Smooth muscle cell (in vitro differentiated cells): ENCODE measurements at regions not wholly inside any gene's neighbourhood (a gene's known extent, or its start where the extent isn't known, plus 50 kb on each side); places are given as distances from the start of the nearest gene placed in this dataset.
"Not testable (repeated sequence)": the region's sequence is repeated elsewhere in the genome, so short reads cannot be mapped to it uniquely, and the experiment has no call there.

ENCODE experiments used
- DNase-seq: peaks from one replicate; lab custom pipeline; 2025; ENCODE audit not compliant: unreplicated experiment; lab: John Stamatoyannopoulos, UW
- H2AFZ ChIP-seq: fragments of 200-600 bp; sonication (generic); 2 replicates; pipeline ENCODE4 v1.6.0; 2016; ENCODE audit warnings: antibody characterized with exemption, low read depth, mild to moderate bottlenecking
- H3F3A ChIP-seq: fragments of 200-600 bp; sonication (generic); 2 replicates; pipeline ENCODE4 v1.6.0; 2017; ENCODE audit warnings: antibody characterized with exemption, low read depth
- H3K27ac ChIP-seq: fragments of 200-600 bp; sonication (generic); 2 replicates; pipeline ENCODE4 v1.5.1; 2016; ENCODE audit warnings: low read depth, mild to moderate bottlenecking
- H3K27me3 ChIP-seq: fragments of 200-600 bp; sonication (generic); 2 replicates; pipeline ENCODE4 v1.6.1; 2016; ENCODE audit warnings: low read depth, mild to moderate bottlenecking
- H3K36me3 ChIP-seq: fragments of 200-600 bp; sonication (generic); 2 replicates; pipeline ENCODE4 v1.5.1; 2016; ENCODE audit warnings: low read depth
- H3K4me1 ChIP-seq: fragments of 200-600 bp; sonication (generic); 2 replicates; pipeline ENCODE4 v1.5.1; 2016; ENCODE audit warnings: low read depth
- H3K4me2 ChIP-seq: fragments of 200-600 bp; sonication (generic); 2 replicates; pipeline ENCODE4 v1.6.0; 2016; ENCODE audit warnings: mild to moderate bottlenecking
- H3K4me3 ChIP-seq: fragments of 200-600 bp; sonication (generic); 2 replicates; pipeline ENCODE4 v1.5.1; 2016; ENCODE audit warnings: mild to moderate bottlenecking
- H3K79me2 ChIP-seq: fragments of 200-600 bp; sonication (generic); 2 replicates; pipeline ENCODE4 v1.6.0; 2016; ENCODE audit warnings: low read depth, mild to moderate bottlenecking
- H3K9ac ChIP-seq: fragments of 200-600 bp; sonication (generic); 2 replicates; pipeline ENCODE4 v1.6.0; 2016; ENCODE audit warnings: low read depth
- H3K9me3 ChIP-seq: fragments of 200-600 bp; sonication (generic); replicated peaks from 2 replicates; pipeline ENCODE4 v1.5.1; 2016; ENCODE audit warnings: low read depth
- H4K20me1 ChIP-seq: fragments of 200-600 bp; sonication (generic); 2 replicates; pipeline ENCODE4 v1.6.0; 2016; ENCODE audit warnings: low read depth
- CTCF ChIP-seq: fragments of 200-600 bp; sonication (generic); IDR thresholded peaks from 2 replicates; pipeline ENCODE4 v1.5.1; 2017; ENCODE audit warnings: borderline replicate concordance, mild to moderate bottlenecking, antibody characterized with exemption; ENCODE audit not compliant: insufficient read depth, poor library complexity, severe bottlenecking
- WGBS: methylation state at CpG from one replicate; pipeline ENCODE4 v1.1.7; 2016; ENCODE audit warnings: low lambda C conversion rate; 5-methylcytosine and 5-hydroxymethylcytosine counted together

DNA sequence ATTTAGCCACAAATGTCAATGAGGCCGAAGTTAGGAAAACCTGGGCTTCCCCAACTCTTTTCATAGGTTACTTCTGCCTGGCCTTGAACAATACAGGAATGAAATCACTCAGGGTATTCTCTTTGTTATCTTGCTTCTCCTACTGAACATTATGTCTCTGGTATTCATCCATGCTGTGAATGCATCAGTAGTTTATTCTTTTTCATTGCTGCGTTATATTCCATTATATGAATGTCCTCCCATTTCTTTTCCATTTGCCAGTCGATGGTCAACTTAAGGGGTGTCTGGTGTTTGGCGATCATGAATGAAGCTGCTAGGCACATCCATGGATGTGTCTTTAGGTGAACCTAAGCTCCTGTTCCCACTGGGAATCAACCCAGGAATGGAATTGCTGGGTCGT, 128.3 kb downstream of the CRLF3 start:
- H3K27me3 ChIP-seq = no peaks in the 10 kb centered on the region
- H3K9ac ChIP-seq = no peak overlapping the region
- peaks cover 4% of the 10 kb centered on the region for H3F3A ChIP-seq
- no peak overlapping the region for H3K4me3 ChIP-seq
- no peaks in the 10 kb centered on the region for H3K79me2 ChIP-seq
- H3K4me1 ChIP-seq = no peaks in the 10 kb centered on the region
- H3K36me3 ChIP-seq = no peaks in the 10 kb centered on the region
- DNase-seq = no peak
- no peak for TF ChIP-seq CTCF
- no peak overlapping the region for H3K4me2 ChIP-seq
- H3K9me3 ChIP-seq = no peaks in the 10 kb centered on the region
- WGBS = 93% methylated on average over 5 of the region's 5 CpGs
- no peak overlapping the region for H2AFZ ChIP-seq
- H4K20me1 ChIP-seq = no peaks in the 10 kb centered on the region
- H3K27ac ChIP-seq = no peak overlapping the region

DNA sequence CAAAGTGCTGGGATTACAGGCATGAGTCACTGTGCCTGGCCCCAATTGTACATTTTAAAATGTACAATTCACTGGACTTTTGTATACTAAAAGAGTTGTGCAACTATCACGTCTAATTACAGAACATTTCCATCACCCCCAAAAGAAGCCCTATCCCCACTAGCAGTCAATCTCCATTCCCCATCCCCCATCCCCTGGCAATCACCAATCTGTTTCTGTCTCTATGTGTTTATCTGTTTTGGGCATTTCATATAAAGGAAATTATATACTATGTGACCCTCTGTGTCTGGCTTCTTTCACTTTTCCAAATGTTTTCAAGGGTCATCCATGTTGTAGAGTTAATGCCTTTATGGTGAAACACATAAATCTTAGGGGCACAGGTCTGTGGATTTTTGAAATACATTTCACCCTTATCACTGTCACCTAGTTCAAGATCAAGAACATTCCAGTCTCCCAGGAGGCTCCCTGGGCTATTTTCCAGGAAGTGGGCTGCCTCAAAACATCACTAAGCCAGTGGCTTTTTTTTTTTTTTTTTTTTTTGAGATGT, 129.2 kb downstream of the CRLF3 start:
- not testable (repeated sequence) for H4K20me1 ChIP-seq, H3K4me2 ChIP-seq, H3K27me3 ChIP-seq, H3F3A ChIP-seq, H2AFZ ChIP-seq, DNase-seq, H3K36me3 ChIP-seq, H3K9ac ChIP-seq, H3K79me2 ChIP-seq, H3K4me1 ChIP-seq, H3K9me3 ChIP-seq, H3K4me3 ChIP-seq
- peak overlapping the region; percentile 28 for H3K27ac ChIP-seq
- WGBS = 27% methylated on average over 1 of the region's 1 CpG

DNA sequence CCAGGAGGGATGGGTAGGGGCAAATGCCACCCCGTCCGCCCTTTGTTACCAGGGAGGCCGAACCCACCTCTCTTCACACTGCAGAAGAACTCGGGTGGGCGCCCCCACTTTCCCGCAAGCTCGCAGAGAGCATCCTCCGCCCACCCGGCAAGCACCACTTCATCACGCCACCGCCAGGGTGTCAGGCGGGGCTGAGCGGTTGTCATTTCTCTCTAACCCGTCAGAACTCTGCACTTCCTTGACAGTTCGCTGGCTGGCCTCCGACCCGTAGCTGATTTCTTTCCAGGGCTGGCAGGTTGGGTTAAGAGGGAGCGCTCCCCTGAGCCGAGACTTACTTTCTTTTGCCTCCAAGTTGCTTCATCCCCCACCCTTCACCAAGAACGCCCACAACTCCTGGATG, 130.7 kb downstream of the CRLF3 start:
- not testable (repeated sequence) for H3K27me3 ChIP-seq, H3K79me2 ChIP-seq, H4K20me1 ChIP-seq, H3K9ac ChIP-seq, H3K9me3 ChIP-seq, H3K36me3 ChIP-seq, H3F3A ChIP-seq, H3K27ac ChIP-seq, DNase-seq, H2AFZ ChIP-seq, H3K4me1 ChIP-seq
- TF ChIP-seq CTCF = peak; percentile 40
- whole genome bisulfite sequencing = 18% methylated on average over 19 of the region's 20 CpGs
- H3K4me3 ChIP-seq = peak overlapping the region; percentile 23
- H3K4me2 ChIP-seq = peak overlapping the region; percentile 67

GRCh38 chr17:30689266-30690000, 135.1 kb downstream of the CRLF3 start:
- H3K4me1 ChIP-seq, H3K36me3 ChIP-seq, H3K9ac ChIP-seq, H3K79me2 ChIP-seq, H2AFZ ChIP-seq, H3K27ac ChIP-seq, H3K4me2 ChIP-seq, H3F3A ChIP-seq, H4K20me1 ChIP-seq, H3K9me3 ChIP-seq, DNase-seq, H3K27me3 ChIP-seq, H3K4me3 ChIP-seq: not testable (repeated sequence)
- WGBS = 85% methylated on average over 14 of the region's 14 CpGs

- DNase-seq, H3K27me3 ChIP-seq, H3K4me1 ChIP-seq, H3K36me3 ChIP-seq, H3K9me3 ChIP-seq, H3F3A ChIP-seq, H3K27ac ChIP-seq, H3K9ac ChIP-seq, H2AFZ ChIP-seq, H3K79me2 ChIP-seq, H4K20me1 ChIP-seq: not testable (repeated sequence)
- 25% methylated on average over 25 of the region's 28 CpGs for whole genome bisulfite sequencing
- peak overlapping the region; percentile 74 for H3K4me2 ChIP-seq
- H3K4me3 ChIP-seq = peak overlapping the region; percentile 21
Observed at GRCh38 chr17:30686538-30687479, 137.7 kb downstream of the CRLF3 start.

GRCh38 chr17:30682280-30682679, 142.2 kb downstream of the CRLF3 start:
- H3K79me2 ChIP-seq, H3K9ac ChIP-seq, H2AFZ ChIP-seq, H3K4me2 ChIP-seq, H3F3A ChIP-seq, DNase-seq, H3K4me3 ChIP-seq, H3K36me3 ChIP-seq, H3K27ac ChIP-seq, H3K27me3 ChIP-seq, H4K20me1 ChIP-seq, H3K4me1 ChIP-seq, H3K9me3 ChIP-seq: not testable (repeated sequence)
- 96% methylated on average over 4 of the region's 4 CpGs for WGBS
